GM18502 (cell line): ENCODE measurements at regions not wholly inside any gene's neighbourhood (a gene's known extent, or its start where the extent isn't known, plus 50 kb on each side); places are given as distances from the start of the nearest gene placed in this dataset.
"Not testable (repeated sequence)": the region's sequence is repeated elsewhere in the genome, so short reads cannot be mapped to it uniquely, and the experiment has no call there.

Experiments used
- ATAC-seq: cut with Tn5 transposase; IDR thresholded peaks from one replicate; pipeline ENCODE4 v1.9.1; 2021; ENCODE audit warnings: mild to moderate bottlenecking; ENCODE audit not compliant: unreplicated experiment, poor library complexity

- ATAC-seq, result no peak
Measured at GRCh38 chr3:16704941-16705340, 99.7 kb upstream of the DAZL start.

DNA sequence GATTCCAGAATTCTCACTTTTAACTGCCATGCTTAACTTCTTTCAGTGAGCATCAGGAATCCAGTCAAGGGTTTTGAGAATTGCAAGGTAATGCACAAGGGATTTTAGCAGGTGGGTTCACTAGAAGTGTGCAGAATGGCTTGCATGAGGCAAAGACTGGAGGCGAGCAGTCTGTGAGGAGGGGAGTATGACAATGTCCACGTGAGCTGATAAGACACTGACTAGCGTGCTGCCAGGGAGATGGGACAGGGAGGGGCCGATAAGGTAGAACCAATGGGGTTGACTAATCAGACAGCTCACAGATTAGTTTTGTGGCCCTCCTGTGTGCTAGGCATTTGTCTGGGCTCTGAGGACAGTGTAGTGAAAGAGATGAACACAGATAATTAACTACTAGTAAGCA, 102.0 kb upstream of the DAZL start:
- ATAC-seq, result no peak

- ATAC-seq, result no peak
Measured at GRCh38 chr3:16708285-16708684, 103.1 kb upstream of the DAZL start.

DNA sequence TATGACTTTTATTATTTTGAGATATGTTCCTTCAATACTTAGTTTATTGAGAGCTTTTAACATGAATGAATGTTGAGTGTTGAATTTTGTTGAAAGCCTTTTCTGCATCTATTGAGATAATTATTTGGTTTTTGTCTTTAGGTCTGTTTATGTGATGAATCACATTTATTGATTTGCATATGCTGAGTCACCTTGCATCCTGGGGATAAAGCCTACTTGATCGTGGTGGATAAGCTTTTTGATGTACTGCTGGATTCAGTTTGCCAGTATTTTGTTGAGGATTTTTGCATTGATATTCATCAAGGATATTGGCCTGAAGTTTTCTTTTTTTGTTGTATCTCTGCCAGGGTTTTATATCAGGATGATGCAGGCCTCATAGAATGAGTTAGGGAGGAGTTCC, 106.5 kb upstream of the DAZL start:
- not testable (repeated sequence) for ATAC-seq

DNA sequence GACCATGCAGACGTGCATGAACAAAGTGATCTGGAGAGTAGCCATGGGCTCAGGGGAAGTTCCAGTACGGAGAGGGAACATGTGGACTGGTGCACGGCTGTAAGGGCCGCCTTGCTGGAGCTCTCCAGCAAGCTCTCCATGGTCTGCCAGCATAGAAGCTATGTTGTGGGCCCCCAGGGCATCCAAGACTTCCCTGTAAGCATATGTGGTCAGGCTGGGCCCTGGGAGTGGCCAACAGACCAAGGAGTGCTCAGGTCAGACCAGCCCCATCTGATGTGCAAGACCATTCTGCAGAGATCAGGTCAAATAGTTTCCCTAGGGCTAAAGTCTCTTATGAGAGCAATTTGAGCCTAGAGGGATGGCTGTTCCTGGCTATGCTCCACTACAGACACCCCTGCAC, 110.1 kb upstream of the DAZL start:
- ATAC-seq, result no peak

DNA sequence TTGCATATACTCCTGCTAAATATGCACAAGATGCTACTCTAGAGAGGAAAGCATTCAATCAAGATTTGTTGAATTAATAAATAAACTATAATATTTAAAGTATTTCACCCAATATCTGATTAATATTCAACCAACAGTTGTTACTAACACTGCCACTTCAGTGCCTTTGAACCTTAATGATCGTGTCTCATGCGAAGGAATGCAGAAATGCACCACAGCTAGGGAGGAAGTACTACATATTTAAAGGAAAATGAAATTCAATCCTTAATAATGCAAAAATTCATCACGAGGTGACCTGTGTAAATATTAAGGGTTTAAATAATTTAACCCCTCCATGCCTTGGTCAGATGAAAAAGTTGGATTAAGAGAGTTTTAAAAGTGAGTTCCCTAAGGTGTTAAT, 114.2 kb upstream of the DAZL start:
- ATAC-seq, result no peak

DNA sequence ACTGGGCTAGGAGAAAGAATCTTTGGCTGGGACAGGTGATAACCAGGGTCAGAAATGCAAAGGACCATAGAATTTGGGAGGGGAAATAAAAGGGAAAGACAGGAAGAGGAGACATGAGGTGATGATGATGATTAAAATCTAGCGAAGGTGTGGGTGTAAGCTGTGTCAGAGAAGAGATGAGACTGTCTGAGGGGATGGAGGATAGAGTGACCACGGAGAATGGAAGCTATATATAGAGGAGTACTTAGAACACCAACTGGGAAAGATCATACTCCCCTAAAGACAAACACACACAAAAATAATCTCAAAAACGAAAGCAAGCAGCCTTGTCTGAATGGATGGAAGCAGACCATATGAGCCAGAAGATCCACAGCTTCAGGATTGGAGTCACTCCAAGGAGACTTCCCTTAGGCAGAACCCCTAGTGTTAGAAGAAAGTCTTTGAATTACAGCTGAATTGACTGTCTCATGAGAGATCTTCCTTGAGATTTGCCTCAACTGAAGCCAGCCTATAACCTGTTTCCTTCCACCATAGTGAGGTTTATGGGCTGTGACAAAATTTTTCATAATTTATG, 115.2 kb upstream of the DAZL start:
- ATAC-seq, result no peak

GRCh38 chr3:16721494-16721893, 116.3 kb upstream of the DAZL start:
- ATAC-seq, result no peak

- ATAC-seq, result no peak
Measured at GRCh38 chr3:16723978-16724377, 118.8 kb upstream of the DAZL start.

DNA sequence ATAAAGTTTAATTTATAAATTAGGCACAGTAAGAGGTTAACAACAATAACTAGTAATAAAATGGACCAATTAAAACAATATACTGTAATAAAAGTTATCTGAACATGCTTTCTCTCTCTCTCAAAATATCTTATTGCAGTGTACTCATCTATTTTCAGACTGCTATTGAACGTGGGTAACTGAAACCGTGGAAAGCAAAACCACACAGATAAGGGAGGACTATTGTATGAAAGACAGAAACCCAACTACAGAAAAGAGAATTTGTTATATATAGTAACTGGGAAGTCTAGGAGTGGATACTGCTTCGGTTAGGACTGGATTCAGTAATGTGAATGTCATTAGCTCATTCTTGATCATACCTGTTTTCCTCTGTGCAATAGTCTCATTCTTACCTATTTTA, 119.3 kb upstream of the DAZL start:
- no peak for ATAC-seq

DNA sequence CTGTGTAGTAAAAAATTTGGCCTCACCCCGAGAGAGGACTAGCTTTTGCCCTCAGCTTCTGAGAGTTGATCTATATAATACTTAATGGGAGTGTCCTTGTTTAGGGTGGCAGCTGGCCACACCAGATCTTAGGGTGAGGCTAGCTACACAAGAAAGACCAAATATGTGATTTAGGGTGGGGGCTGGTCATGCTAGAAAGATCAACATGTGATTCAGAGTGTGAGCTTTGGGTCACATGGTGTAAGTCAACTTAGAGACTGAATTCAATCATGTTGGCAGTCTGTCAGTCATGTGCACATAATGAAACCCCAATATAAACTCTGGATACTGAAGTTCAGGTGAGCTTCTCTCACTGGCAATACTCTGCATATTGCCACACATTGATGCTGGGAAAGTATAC, 120.7 kb upstream of the DAZL start:
- no peak for ATAC-seq

GRCh38 chr3:16728770-16729745, 123.8 kb upstream of the DAZL start:
- ATAC-seq, result no peak

- no peak for ATAC-seq
Measured at GRCh38 chr3:16738451-16738850, 133.2 kb upstream of the DAZL start.

DNA sequence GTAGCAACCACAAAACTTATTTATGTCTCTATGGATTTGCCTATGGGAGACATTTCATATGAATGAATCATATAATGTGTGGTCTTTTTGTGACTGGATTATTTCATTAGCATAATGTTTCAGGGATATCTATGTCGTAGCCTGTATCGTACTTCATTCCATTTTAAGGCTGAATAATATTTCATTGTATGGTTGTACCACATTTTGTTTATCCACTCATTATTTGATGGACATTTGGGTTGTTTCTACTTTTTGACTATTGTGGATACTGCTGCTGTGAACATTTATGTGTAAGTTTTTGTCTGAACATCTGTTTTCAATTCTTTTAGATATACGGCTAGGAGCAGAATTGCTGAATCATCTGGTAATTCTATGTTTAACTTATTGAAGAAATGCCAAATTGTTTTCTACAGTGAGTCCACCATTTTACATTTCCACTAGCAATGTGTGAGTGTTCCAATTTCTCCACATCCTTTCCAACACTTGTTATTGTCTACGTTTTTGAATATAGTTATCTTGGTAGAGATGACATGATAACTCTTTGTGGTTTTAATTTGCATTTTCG, 134.4 kb upstream of the DAZL start:
- no peak for ATAC-seq

GRCh38 chr3:16740515-16740914, 135.3 kb upstream of the DAZL start:
- no peak for ATAC-seq

GRCh38 chr3:16741103-16741758, 136.0 kb upstream of the DAZL start:
- peak; percentile 49 for ATAC-seq

DNA sequence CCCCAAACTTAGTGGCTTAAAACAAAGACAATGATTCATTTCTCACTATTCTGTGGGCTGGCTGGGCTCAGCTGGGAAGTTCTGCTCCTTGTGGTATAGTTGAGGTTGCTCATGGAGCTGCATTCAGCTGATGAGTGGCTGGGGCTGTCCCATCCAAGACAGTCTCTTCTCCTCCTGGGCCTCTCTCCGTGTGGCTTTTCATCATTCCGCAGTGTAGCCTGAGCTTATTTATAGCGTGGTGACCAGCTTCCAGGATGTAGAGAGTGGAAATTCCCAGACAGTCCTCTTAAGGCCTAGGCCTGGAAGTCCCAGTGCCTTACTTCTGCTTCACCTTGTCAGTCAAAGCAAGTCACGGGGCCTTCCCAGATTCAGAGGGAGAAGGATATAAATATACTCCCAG, 136.7 kb upstream of the DAZL start:
- ATAC-seq, result peak; percentile 87

GRCh38 chr3:16743276-16743675, 138.1 kb upstream of the DAZL start:
- no peak for ATAC-seq

DNA sequence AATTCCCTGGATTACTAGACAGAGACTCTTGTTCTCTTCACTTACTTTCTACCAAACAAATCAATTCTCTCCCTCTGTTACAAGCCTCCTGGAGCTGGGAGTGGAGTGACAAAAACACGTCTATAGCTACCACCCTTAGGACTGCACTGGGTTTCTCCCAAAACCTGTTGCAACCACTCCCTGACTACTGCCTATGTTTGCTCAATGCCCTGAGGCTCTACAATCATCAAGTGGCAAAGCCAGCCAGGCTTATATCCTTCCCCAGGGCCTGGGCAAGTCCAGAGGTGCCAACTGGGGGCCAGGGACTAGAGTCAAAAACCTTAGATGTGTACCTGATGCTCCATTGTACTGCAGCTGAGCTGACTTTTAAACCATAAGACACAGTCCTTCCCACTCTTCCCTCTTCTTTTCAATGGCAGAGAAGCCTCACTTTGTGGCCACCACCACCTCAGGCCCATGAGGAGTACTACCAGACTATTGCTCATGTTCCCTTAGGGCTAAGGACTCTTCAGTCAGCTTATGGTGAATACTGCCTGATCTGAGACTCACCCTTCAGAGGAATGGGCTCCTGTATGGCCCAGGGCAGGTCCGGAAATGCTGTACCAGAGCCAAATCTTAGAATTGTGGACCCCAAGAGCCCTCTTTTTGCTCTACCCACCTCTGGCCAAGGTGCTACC, 125.4 kb upstream of the PLCL2 start:
- no peak for ATAC-seq

- ATAC-seq, result no peak
Measured at GRCh38 chr3:16761571-16761970, 123.2 kb upstream of the PLCL2 start.
